Osteoblast (primary cell): ENCODE measurements at regions not wholly inside any gene's neighbourhood (a gene's known extent, or its start where the extent isn't known, plus 50 kb on each side); places are given as distances from the start of the nearest gene placed in this dataset.

Source experiments
- DNase-seq: peaks from one replicate; pipeline ENCODE4 v3.0.0; 2011; ENCODE audit warnings: low spot score, mixed read lengths; ENCODE audit not compliant: insufficient read length; ENCODE audit errors: missing footprints
- H2AFZ ChIP-seq: 2 replicates; pipeline ENCODE4 v1.6.0; 2011; ENCODE audit warnings: mild to moderate bottlenecking, low read length
- H3K27ac ChIP-seq: 2 replicates; pipeline ENCODE4 v1.5.1; 2011; ENCODE audit warnings: mild to moderate bottlenecking, low read depth, low read length, moderate library complexity
- H3K27me3 ChIP-seq: 2 replicates; pipeline ENCODE4 v1.6.0; 2012; ENCODE audit warnings: mild to moderate bottlenecking, control low read depth, inconsistent platforms, low read length, moderate library complexity; ENCODE audit not compliant: insufficient read depth
- H3K36me3 ChIP-seq: 2 replicates; pipeline ENCODE4 v1.5.1; 2011; ENCODE audit warnings: mild to moderate bottlenecking, low read length, control low read depth, moderate library complexity; ENCODE audit not compliant: insufficient read depth
- H3K4me1 ChIP-seq: 2 replicates; pipeline ENCODE4 v1.5.1; 2011; ENCODE audit warnings: mild to moderate bottlenecking, low read length, control low read depth, moderate library complexity; ENCODE audit not compliant: insufficient read depth
- H3K4me2 ChIP-seq: 2 replicates; pipeline ENCODE4 v1.6.0; 2011; ENCODE audit warnings: mild to moderate bottlenecking, low read length; ENCODE audit not compliant: insufficient read depth
- H3K4me3 ChIP-seq: fragments of 200-600 bp; sonication (generic); 3 replicates; pipeline ENCODE4 v1.5.1; 2012; ENCODE audit warnings: mild to moderate bottlenecking, low read length, inconsistent platforms; ENCODE audit not compliant: insufficient read depth
- H3K79me2 ChIP-seq: 2 replicates; pipeline ENCODE4 v1.6.0; 2012; ENCODE audit warnings: mild to moderate bottlenecking, low read length, control low read depth, inconsistent platforms; ENCODE audit not compliant: insufficient read depth
- H3K9me3 ChIP-seq: 2 replicates; pipeline ENCODE4 v1.5.1; 2011; ENCODE audit warnings: low read depth, low read length, control low read depth
- H4K20me1 ChIP-seq: 2 replicates; pipeline ENCODE4 v1.6.0; 2012; ENCODE audit warnings: mild to moderate bottlenecking, low read length, control low read depth; ENCODE audit not compliant: insufficient read depth
- CTCF ChIP-seq: IDR thresholded peaks from 2 replicates; pipeline ENCODE4 v1.5.1; 2011; ENCODE audit warnings: mild to moderate bottlenecking, low read depth, low read length, moderate library complexity; ENCODE audit errors: extremely low read depth

GRCh38 chrX:15948318-15948660, 93.7 kb upstream of the AP1S2 start:
- no peaks in the 10 kb centered on the region for H3K9me3 ChIP-seq
- H4K20me1 ChIP-seq, result no peaks in the 10 kb centered on the region
- no peak for TF ChIP-seq CTCF
- H3K79me2 ChIP-seq, result no peaks in the 10 kb centered on the region
- H3K36me3 ChIP-seq, result no peaks in the 10 kb centered on the region
- H3K4me3 ChIP-seq, result no peak overlapping the region
- peaks cover 13% of the 10 kb centered on the region for H3K4me1 ChIP-seq
- no peak overlapping the region for H2AFZ ChIP-seq
- DNase-seq, result no peak
- peaks cover 2% of the 10 kb centered on the region for H3K27me3 ChIP-seq
- H3K27ac ChIP-seq, result no peak overlapping the region
- H3K4me2 ChIP-seq, result no peak overlapping the region

GRCh38 chrX:15947648-15948317, 93.2 kb upstream of the AP1S2 start:
- Histone ChIP-seq H3K9me3 (no peaks in the 10 kb centered on the region), H2AFZ (peak overlapping the region; percentile 34), H3K4me1 (peaks cover 13% of the 10 kb centered on the region), H3K4me3 (no peak overlapping the region), H3K36me3 (no peaks in the 10 kb centered on the region), H3K4me2 (peak overlapping the region; percentile 70), H3K79me2 (no peaks in the 10 kb centered on the region), H4K20me1 (no peaks in the 10 kb centered on the region), H3K27me3 (peaks cover 2% of the 10 kb centered on the region), H3K27ac (no peak overlapping the region)
- DNase-seq, result peak; percentile 54
- TF ChIP-seq CTCF, result no peak

- peaks cover 2% of the 10 kb centered on the region for H3K27me3 ChIP-seq
- no peaks in the 10 kb centered on the region for H3K36me3 ChIP-seq
- H3K4me1 ChIP-seq, result peaks cover 13% of the 10 kb centered on the region
- H3K4me3 ChIP-seq, result no peak overlapping the region
- no peak for TF ChIP-seq CTCF
- H3K4me2 ChIP-seq, result peak overlapping the region; percentile 70
- H3K9me3 ChIP-seq, result no peaks in the 10 kb centered on the region
- no peaks in the 10 kb centered on the region for H4K20me1 ChIP-seq
- no peak overlapping the region for H3K27ac ChIP-seq
- no peak for DNase-seq
- H2AFZ ChIP-seq, result no peak overlapping the region
- no peaks in the 10 kb centered on the region for H3K79me2 ChIP-seq
Observed at GRCh38 chrX:15946783-15947580, 92.4 kb upstream of the AP1S2 start.

- H3K27me3 ChIP-seq, result peaks cover 2% of the 10 kb centered on the region
- H3K79me2 ChIP-seq, result no peaks in the 10 kb centered on the region
- no peak overlapping the region for H2AFZ ChIP-seq
- no peak overlapping the region for H3K27ac ChIP-seq
- H3K9me3 ChIP-seq, result no peaks in the 10 kb centered on the region
- H3K36me3 ChIP-seq, result no peaks in the 10 kb centered on the region
- no peak overlapping the region for H3K4me3 ChIP-seq
- H3K4me2 ChIP-seq, result no peak overlapping the region
- TF ChIP-seq CTCF, result no peak
- DNase-seq, result no peak
- peaks cover 13% of the 10 kb centered on the region for H3K4me1 ChIP-seq
- no peaks in the 10 kb centered on the region for H4K20me1 ChIP-seq
Observed at GRCh38 chrX:15943391-15943790, 88.8 kb upstream of the AP1S2 start.
